Pulmonary artery endothelial cell (primary cell): ENCODE measurements at regions not wholly inside any gene's neighbourhood (a gene's known extent, or its start where the extent isn't known, plus 50 kb on each side); places are given as distances from the start of the nearest gene placed in this dataset.
"Not testable (repeated sequence)": the region's sequence is repeated elsewhere in the genome, so short reads cannot be mapped to it uniquely, and the experiment has no call there.

Experiments
- DNase-seq: peaks from one replicate; pipeline ENCODE4 v3.0.0-alpha.2; 2011; ENCODE audit warnings: low read depth, low spot score

- no peak for DNase-seq
Observed at GRCh38 chr15:36448418-36448817, 131.0 kb upstream of the CDIN1 start.

- no peak for DNase-seq
Observed at GRCh38 chr15:36449084-36449661, 130.3 kb upstream of the CDIN1 start.

DNA sequence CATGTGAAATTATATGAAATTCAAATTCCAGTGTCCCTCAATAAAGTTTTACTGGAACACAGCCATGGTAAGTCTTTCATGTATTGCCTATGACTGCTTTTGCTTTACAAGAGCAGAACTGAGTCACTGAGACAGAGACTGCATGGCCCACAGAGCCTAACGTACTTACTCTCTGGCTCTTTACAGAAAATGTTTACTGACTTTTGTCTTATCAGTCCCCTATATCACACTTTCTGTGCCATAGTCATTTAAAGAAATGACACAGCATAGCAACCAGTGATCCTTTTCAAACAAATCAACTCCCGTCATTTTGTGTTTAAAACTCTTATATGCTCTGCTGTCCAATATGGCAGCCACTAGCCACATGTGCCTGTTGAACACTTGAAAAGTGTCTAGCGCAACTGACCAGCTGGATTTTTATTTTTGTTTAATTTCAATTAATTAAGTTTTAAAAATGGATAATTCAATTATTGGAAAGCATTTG is 129.7 kb upstream of the CDIN1 start:
- no peak for DNase-seq

DNA sequence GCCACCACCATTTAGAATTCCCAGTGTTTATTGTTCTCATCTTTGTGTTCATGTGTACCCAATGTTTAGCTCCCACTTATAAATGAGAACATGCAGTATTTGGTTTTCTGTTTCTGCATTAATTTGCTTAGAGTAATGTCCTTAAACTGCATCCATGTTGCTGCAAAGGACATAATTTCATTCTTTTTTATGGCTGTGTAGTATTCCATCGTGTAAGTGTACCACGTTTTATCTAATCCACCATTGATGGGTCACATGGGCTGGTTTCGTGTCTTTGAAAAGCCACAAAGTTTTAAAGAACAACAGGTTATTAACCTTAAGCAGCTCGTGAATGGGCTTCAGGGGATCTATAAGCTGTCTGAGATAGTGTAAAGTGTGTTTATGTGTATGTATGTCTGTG is 125.2 kb upstream of the CDIN1 start:
- DNase-seq = not testable (repeated sequence)

- no peak for DNase-seq
Observed at GRCh38 chr15:36458411-36458810, 121.0 kb upstream of the CDIN1 start.

DNA sequence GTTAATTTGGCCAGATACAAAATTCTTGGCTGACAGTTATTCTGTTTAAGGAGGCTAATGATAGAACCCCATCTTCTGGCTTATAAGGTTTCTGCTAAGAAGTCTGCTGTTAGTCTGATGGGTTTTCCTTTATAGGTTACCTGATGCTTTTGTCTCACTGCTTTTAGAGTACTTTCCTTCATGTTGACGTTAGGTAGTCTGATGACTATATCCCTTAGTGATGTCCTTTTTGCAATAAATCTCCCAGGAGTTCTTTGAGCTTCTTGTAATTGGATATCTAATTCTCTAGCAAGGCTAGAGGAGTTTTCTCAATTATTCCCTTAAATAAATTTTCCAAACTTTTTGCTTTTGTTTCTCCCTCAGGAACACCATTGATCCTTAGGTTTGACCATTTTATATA is 114.1 kb upstream of the CDIN1 start:
- no peak for DNase-seq

DNA sequence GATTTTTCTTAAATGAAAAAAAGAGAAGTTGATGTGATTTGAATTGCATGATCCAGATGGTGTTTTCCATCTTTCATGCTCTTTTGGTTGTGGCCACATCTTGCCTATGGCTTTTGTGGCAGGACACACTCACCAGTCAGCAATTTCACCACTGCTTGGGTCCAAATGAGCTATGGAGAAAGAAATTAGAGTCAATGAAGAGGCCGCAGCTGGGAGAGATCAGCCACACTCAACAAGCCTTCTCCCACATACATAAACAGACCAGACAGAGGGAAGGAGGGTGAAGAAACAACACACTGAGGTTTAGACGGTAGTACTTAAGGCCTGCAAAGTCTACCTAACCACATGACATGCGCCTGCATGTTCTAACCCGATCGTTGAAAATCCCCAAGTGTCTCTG is 110.7 kb upstream of the CDIN1 start:
- DNase-seq = no peak

DNA sequence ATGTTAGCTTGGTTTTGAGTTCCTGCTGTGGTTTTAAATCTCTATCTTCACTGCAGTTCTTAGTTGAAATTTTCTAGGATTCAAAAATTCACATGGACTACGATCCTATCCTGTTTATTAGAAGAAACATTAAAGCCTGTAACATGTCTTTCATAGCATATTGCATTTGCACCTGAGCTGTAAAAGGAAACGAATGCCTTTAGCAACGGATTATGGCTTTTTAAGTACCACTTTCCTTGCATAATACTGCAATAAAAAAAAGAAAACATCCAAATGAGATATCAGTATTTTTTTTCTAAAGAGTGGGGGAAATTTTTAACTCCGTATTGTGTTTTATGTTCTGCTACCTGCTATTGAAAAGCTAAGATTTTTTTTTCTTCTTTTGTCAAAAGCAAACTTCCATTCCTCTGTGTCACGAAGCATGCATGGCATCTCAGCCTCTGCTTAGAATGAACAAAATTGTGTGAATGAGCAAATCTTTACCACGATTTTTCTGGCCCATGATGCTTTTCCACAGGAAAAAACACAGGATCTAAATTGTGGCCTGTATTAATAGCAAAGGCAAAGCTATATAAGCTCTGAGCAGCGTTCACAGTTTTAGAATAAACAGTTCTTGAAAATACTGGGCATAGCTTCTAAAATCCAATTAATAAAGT is 110.0 kb upstream of the CDIN1 start:
- DNase-seq = no peak

GRCh38 chr15:36472672-36473071 is 106.8 kb upstream of the CDIN1 start:
- no peak for DNase-seq

DNA sequence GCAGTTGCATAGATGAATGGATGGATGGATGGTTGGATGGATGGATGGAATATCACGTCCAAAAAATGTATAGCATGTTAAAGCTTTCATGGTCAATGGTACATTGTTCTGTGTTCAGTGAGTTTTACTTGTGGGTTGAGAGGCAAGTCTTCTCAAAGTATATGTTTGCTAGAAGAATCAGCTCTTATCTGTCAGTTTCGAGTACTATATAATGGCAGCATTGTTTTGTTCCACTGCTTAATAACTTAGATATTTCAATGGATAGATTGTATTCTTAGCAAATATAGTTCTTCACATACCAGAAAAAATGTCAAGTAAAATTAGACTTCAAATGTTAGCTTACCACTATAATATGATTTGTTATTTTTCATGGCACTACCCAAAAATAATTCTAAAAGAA is 100.9 kb upstream of the CDIN1 start:
- DNase-seq = no peak

DNA sequence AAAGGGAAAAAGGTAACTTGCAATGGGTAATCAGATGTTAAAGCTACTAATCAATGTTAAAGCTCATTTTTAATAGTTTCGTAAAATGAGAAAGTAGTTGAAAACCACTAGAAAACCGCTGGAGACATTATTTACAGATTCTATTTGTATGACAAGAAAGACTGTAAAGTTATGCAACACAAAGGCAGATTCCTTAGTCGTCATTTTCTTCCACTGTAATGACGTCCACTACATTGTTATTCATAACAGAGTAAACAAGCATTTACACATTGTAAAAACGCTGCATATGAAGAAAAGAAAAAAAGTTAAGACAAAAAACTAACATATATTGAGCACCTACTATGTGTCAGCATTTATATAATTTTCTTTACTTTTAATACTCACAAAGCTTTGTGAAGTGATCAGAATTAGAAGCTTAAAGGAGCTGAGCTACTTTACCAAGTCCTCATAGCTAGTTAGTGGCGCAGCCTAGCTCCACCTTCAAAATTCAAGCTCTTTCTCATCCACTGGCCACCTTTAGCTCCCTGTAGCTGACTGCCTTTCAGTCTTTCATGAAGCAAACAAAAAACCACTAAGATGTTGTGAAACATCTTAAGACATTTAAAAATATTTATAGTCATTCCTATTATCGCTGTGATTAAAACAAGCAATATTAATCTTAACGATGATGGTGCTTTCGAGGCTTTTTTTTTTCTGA is 100.1 kb upstream of the CDIN1 start:
- DNase-seq = no peak

- no peak for DNase-seq
Observed at GRCh38 chr15:36481156-36481555, 98.3 kb upstream of the CDIN1 start.

DNA sequence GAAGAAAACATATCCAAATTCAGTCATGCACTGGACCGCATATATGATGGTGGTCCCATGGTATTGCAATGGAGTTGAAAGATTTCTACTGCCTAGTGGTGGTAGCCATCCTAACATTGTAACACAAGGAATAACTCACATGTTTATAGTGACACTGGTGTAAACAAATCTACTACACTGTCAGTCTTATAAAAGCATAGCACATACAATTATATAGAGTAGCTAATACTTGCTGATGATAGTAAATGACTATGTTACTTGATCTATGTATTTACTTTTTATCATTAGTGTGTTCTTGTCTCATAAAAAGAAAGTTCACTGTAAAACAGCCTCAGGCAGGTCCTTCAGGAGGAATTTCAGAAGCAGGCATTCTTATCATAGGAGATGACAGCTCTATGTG is 96.0 kb upstream of the CDIN1 start:
- DNase-seq = no peak

- no peak for DNase-seq
Observed at GRCh38 chr15:36484038-36484778, 95.2 kb upstream of the CDIN1 start.

DNA sequence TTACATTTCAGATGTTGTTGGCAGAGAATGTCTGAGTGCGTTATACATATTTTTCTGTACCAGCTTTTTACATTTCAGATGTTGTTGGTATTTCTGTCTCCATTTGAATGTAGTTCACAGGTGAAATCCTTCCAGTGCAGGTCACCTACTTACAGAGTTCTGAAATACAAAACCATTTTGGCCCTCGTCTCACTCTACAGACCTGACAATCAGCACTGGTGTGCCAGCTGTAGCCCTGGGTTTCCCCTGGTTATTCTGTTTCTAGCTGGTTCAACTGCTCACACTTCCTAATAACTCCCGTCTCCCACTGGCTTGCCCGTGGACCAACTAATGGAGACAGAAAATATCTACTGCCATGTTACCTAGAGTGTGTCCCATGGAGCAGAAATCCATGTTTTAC is 87.5 kb upstream of the CDIN1 start:
- no peak for DNase-seq

GRCh38 chr15:36495456-36495991 is 83.9 kb upstream of the CDIN1 start:
- no peak for DNase-seq

DNA sequence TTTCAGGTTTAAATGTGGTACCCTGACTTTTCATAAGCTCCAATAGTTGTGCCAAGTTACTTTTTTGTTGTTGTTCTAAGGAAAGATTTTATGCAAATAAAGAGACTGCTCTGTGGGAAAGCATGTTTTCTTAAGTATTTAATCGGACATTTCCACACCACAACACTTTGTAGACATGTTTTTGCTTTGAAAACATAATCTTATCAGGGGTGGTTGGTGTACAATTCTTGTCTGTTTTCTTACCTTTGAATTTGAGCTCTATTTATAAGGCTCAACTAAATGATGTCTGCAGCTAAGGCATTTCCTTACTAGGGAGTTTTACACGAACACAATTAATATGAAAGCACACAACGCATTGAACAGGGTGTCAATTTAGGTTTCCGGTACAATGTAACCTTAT is 81.5 kb upstream of the CDIN1 start:
- no peak for DNase-seq

DNA sequence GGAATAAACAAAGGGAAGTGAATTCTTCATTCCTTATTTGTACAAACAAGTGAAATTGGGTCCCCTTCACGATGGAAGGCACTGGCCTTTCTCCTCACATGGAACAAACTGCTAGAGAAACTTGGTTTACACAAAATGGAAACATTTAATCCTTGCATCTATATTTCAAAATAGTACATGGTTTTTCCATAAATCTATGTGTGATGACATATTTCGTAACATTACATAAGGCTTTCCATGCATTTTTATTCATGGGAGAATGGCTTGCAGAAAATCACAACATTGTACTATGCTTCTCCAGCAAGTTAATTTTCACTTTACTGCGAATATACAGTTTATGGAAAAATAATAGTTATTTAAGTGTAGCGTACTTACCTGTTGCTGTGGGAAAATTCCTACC is 81.0 kb upstream of the CDIN1 start:
- DNase-seq = no peak

DNA sequence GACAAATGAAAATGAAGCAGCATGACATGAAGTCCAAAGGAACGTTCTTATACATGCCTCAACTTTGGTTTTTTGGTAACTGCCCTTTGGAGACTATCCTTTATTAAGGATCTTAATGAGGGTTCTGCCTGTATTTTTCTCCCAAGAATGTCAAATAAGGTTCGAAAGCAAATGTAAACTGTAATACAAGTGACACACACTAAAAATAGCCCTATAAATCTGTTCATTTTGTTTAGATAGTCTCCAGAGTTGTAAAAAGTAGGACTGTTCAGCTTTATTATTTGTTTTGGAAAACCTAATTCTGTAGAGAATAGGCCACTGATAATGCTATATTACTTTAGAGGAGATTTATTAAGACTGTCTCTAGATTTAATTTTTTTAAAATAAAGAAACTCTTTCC is 80.5 kb upstream of the CDIN1 start:
- no peak for DNase-seq

DNA sequence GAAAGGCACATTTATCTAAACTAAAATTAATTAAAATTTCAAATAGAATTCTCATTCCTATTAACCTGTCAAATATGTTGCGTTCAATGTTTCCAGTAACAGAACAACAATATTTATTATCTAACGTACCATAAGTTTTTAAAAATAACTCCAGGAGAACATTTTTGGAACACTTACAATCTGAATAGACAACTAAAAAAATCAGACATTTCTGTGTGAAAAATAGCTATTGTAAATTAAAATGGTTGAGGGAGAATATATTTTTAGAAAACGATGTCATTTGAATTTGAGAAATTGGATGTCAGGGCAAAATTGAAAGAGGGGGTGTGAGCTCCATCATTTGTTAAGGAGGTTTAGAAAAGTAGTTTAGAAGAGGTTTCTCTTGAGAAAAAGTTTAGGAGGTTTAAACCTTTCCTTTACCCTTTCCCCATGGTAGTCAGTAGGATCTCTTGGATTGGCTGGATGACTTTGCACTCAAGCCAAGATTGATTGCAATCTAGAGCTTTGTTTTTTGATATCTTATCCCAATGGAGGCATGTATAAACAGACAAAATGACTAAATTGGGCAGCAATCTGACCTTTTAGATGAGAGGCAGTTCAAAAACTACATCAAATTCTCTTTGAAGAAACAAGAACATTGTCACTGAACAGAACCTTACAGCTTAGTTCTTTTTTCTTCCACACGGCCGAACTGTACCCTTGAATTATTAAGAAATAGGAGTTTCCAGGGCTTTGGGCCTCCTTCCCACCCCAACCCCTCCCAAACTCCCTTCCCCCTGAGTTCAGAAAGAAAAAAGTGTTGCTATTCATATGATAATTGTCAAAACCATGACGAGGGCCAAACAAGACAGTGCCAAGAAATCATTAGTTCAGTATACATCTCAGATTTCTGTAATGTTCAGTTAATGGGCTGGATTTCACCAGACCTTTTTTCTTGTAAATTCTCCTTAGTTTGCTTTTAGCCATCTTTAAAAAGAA is 79.7 kb upstream of the CDIN1 start:
- no peak for DNase-seq
